ENCODE measurements at regions not wholly inside any gene's neighbourhood (a gene's known extent, or its start where the extent isn't known, plus 50 kb on each side); places are given as distances from the start of the nearest gene placed in this dataset.
"Not testable (repeated sequence)": the region's sequence is repeated elsewhere in the genome, so short reads cannot be mapped to it uniquely, and the experiment has no call there.

GRCh38 chr7:12929476-12930140, 242.2 kb downstream of the ARL4A start:
- DNase-seq, result no peak
- Histone ChIP-seq H3K27me3 (ENCODE audit: control insufficient read depth, insufficient read depth, low read length) (no peaks in the 10 kb centered on the region), H3K9me3 (ENCODE audit: control insufficient read depth in 2 of 3, insufficient read depth in 1 of 3, low read length in 3 of 3) (no peaks in the 10 kb centered on the region), H3K27ac (ENCODE audit: low read depth in 2 of 2, low read length in 2 of 2) (no peak overlapping the region), H3K4me1 (ENCODE audit: control insufficient read depth in 2 of 3, insufficient read depth in 2 of 3, low read depth in 1 of 3, low read length in 3 of 3) (no peaks in the 10 kb centered on the region), H3K9ac (ENCODE audit: low read length in 3 of 3) (no peak overlapping the region), H3K4me3 (ENCODE audit: low read length in 3 of 3) (no peak overlapping the region), H3K36me3 (ENCODE audit: control insufficient read depth in 2 of 3, insufficient read depth in 3 of 3, low read length in 3 of 3) (no peaks in the 10 kb centered on the region)
- TF ChIP-seq, protein P1, sequence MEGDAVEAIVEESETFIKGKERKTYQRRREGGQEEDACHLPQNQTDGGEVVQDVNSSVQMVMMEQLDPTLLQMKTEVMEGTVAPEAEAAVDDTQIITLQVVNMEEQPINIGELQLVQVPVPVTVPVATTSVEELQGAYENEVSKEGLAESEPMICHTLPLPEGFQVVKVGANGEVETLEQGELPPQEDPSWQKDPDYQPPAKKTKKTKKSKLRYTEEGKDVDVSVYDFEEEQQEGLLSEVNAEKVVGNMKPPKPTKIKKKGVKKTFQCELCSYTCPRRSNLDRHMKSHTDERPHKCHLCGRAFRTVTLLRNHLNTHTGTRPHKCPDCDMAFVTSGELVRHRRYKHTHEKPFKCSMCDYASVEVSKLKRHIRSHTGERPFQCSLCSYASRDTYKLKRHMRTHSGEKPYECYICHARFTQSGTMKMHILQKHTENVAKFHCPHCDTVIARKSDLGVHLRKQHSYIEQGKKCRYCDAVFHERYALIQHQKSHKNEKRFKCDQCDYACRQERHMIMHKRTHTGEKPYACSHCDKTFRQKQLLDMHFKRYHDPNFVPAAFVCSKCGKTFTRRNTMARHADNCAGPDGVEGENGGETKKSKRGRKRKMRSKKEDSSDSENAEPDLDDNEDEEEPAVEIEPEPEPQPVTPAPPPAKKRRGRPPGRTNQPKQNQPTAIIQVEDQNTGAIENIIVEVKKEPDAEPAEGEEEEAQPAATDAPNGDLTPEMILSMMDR (IDR thresholded peaks at IDR 0.05; ENCODE audit: borderline replicate concordance, extremely low read depth, insufficient read depth), result no peak
- intact Hi-C loops (cut with DNase I), result no loop called here
- FAIRE-seq, result no peak

DNA sequence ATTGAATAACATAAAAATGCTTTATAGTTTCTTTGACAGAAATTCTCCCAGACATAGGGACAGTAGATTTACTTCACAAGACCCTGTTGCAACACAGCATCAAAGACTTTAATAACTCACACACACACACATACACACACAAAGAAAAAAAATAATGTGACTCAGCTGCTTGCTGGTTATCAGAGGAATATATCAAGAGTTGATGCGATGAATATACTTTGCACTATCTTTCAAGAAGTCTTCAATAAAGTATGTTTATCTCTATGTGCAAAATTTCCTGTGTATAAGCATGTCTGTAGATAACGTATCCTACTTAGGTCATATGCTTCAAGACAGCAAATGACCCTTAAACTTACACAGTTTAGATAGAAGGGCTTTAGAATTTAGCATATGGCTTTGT, 243.1 kb downstream of the ARL4A start:
- FAIRE-seq (no peak), DNase-seq (no peak)
- no peaks in the 10 kb centered on the region for H3K4me1 ChIP-seq (ENCODE audit: control insufficient read depth in 2 of 3, insufficient read depth in 2 of 3, low read depth in 1 of 3, low read length in 3 of 3)
- no peaks in the 10 kb centered on the region for H3K36me3 ChIP-seq (ENCODE audit: control insufficient read depth in 2 of 3, insufficient read depth in 3 of 3, low read length in 3 of 3)
- no peaks in the 10 kb centered on the region for H3K9me3 ChIP-seq (ENCODE audit: control insufficient read depth in 2 of 3, insufficient read depth in 1 of 3, low read length in 3 of 3)
- H3K9ac ChIP-seq (ENCODE audit: low read length in 3 of 3), result no peak overlapping the region
- TF ChIP-seq, protein P1 (IDR thresholded peaks at IDR 0.05; ENCODE audit: borderline replicate concordance, extremely low read depth, insufficient read depth), result no peak
- no peak overlapping the region for H3K4me3 ChIP-seq (ENCODE audit: low read length in 3 of 3)
- intact Hi-C loops (cut with DNase I), result no loop called here
- H3K27ac ChIP-seq (ENCODE audit: low read depth in 2 of 2, low read length in 2 of 2), result no peak overlapping the region
- H3K27me3 ChIP-seq (ENCODE audit: control insufficient read depth, insufficient read depth, low read length), result no peaks in the 10 kb centered on the region

DNA sequence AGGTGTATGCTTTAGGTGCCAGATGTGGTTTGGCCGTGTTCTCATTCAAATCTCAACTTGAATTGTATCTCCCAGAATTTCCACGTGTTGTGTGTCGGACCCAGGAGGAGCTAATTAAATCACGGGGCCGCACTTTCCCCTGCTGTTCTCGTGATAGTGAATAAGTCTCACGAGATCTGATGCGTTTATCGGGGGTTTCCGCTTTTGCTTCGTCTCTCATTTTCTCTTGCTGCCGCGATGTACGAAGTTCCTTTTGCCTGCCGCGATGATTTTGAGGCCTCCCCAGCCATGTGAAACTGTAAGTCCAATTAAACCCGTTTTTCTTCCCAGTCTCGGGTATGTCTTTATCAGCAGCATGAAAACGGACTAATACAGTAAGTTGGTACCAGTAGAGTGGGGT, 244.0 kb downstream of the ARL4A start:
- H3K27me3 ChIP-seq (ENCODE audit: control insufficient read depth, insufficient read depth, low read length); DNase-seq; H3K9me3 ChIP-seq (ENCODE audit: control insufficient read depth in 2 of 3, insufficient read depth in 1 of 3, low read length in 3 of 3); H3K27ac ChIP-seq (ENCODE audit: low read depth in 2 of 2, low read length in 2 of 2); intact Hi-C loops (cut with DNase I); H3K4me1 ChIP-seq (ENCODE audit: control insufficient read depth in 2 of 3, insufficient read depth in 2 of 3, low read depth in 1 of 3, low read length in 3 of 3); H3K36me3 ChIP-seq (ENCODE audit: control insufficient read depth in 2 of 3, insufficient read depth in 3 of 3, low read length in 3 of 3); H3K4me3 ChIP-seq (ENCODE audit: low read length in 3 of 3); FAIRE-seq; H3K9ac ChIP-seq (ENCODE audit: low read length in 3 of 3): not testable (repeated sequence)

DNA sequence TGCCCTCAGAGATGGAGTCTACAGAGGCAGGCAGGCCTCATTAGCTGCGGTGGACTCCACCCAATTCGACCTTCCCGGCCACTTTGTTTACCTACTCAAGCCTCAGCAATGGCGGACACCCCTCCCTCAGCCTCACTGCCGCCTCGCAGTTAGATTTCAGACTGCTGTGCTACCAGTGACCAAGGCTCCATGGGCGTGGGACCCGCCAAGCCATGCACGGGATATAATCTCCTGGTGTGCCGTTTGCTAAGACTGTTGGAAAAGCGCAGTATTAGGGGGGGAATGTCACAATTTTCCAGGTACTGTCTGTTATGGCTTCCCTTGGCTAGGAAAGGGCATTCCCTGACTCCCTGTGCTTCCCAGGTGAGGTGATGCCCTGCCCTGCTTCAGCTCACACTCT, 252.3 kb downstream of the ARL4A start:
- intact Hi-C loops (cut with DNase I), result no loop called here

More for the DNA sequence above, 252.3 kb downstream of the ARL4A start:
- Histone ChIP-seq H3K9me3 (ENCODE audit: control insufficient read depth in 2 of 3, insufficient read depth in 1 of 3, low read length in 3 of 3) (no peaks in the 10 kb centered on the region), H3K27ac (ENCODE audit: low read depth in 2 of 2, low read length in 2 of 2) (no peak overlapping the region), H3K4me3 (ENCODE audit: low read length in 3 of 3) (no peak overlapping the region), H3K9ac (ENCODE audit: low read length in 3 of 3) (no peak overlapping the region), H3K4me1 (ENCODE audit: control insufficient read depth in 2 of 3, insufficient read depth in 2 of 3, low read depth in 1 of 3, low read length in 3 of 3) (peaks cover 0 to 4% (median 0%) of the 10 kb centered on the region in 3 donors), H3K27me3 (ENCODE audit: control insufficient read depth, insufficient read depth, low read length) (no peaks in the 10 kb centered on the region), H3K36me3 (ENCODE audit: control insufficient read depth in 2 of 3, insufficient read depth in 3 of 3, low read length in 3 of 3) (no peaks in the 10 kb centered on the region)
- DNase-seq (no peak), FAIRE-seq (no peak)
- TF ChIP-seq, protein P1 (IDR thresholded peaks at IDR 0.05; ENCODE audit: borderline replicate concordance, extremely low read depth, insufficient read depth), result no peak
